ENCODE measurements at regions not wholly inside any gene's neighbourhood (a gene's known extent, or its start where the extent isn't known, plus 50 kb on each side); places are given as distances from the start of the nearest gene placed in this dataset.
"Not testable (repeated sequence)": the region's sequence is repeated elsewhere in the genome, so short reads cannot be mapped to it uniquely, and the experiment has no call there.

GRCh38 chr10:130509881-130510689 is 373.9 kb downstream of the GLRX3 start:
- no peaks in the 10 kb centered on the region for H3K27me3 ChIP-seq (ENCODE audit: insufficient read depth, low read length)
- H3K4me1 ChIP-seq (ENCODE audit: insufficient read depth, low read length) = no peaks in the 10 kb centered on the region
- no peaks in the 10 kb centered on the region for H3K9me3 ChIP-seq (ENCODE audit: low read depth, low read length)
- H3K4me3 ChIP-seq (ENCODE audit: low read length) = no peak overlapping the region

DNA sequence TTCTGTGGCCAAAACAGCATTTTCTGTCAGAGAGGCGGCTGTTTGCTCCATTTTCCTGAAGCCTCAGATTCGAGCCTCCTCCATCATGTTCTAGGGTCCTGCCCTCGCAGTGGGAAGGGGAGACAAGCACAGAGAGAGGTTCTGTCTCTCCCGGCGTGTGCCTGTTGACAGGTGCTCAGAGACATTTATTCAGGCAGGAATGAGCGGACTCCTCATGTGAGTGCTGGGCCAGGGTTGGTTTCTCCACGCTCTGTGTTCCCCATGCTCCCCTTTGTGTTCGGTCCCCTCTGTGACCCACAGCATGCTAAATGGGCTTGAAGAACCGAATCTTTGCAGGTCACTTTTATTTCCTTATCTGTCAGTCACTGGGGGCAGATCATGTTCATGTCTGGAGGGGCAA is 374.6 kb downstream of the GLRX3 start:
- Histone ChIP-seq H3K9me3 (ENCODE audit: low read depth, low read length) (no peaks in the 10 kb centered on the region), H3K4me1 (ENCODE audit: insufficient read depth, low read length) (no peaks in the 10 kb centered on the region), H3K27me3 (ENCODE audit: insufficient read depth, low read length) (no peaks in the 10 kb centered on the region), H3K4me3 (ENCODE audit: low read length) (no peak overlapping the region)

DNA sequence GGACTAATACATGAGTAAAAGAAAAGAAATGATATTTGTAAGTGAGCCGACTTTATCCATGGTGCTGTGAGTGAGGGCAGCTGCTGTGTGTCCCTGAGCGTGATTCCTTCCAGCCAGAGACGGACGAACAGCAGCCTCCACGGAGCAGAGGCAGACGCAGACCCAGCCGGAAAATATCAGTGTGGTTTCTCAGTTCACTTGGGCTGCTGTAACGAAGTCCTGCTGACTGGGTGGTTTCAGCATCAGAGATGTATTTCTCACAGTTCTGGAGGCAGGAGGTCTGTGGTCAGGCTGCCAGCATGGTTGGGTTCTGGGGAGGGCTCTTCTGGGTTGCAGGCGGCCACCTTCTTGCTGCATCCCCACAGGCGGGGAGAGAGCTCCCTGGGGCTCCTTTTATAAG is 375.6 kb downstream of the GLRX3 start:
- Histone ChIP-seq H3K9me3 (ENCODE audit: low read depth, low read length) (no peaks in the 10 kb centered on the region), H3K27me3 (ENCODE audit: insufficient read depth, low read length) (no peaks in the 10 kb centered on the region), H3K4me1 (ENCODE audit: insufficient read depth, low read length) (no peaks in the 10 kb centered on the region), H3K4me3 (ENCODE audit: low read length) (no peak overlapping the region)

DNA sequence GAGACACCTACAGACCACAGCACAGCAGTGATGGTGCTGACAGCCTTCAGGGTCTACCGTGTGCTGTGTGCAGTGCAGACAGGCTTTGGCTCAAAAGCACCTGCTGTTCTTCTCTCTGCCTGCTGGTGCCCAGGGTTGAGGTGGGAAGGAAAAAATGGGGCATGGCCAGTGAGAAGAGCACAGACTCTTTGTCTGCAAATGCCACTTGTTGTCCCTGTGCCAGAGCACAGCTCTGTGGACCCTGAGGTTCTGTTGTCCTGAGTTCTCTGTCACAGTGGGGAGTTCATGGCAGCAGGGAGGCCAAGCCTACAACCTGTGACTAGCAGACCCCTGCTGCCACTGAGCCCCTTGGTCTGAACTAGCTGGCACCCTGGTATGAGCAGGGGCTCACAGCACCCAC is 376.7 kb downstream of the GLRX3 start:
- Histone ChIP-seq H3K27me3 (ENCODE audit: insufficient read depth, low read length) (no peaks in the 10 kb centered on the region), H3K4me3 (ENCODE audit: low read length) (no peak overlapping the region), H3K4me1 (ENCODE audit: insufficient read depth, low read length) (no peaks in the 10 kb centered on the region)

GRCh38 chr10:130513686-130514476 is 377.7 kb downstream of the GLRX3 start:
- H3K27me3 ChIP-seq (ENCODE audit: insufficient read depth, low read length) = no peaks in the 10 kb centered on the region
- H3K9me3 ChIP-seq (ENCODE audit: low read depth, low read length) = no peaks in the 10 kb centered on the region
- no peaks in the 10 kb centered on the region for H3K4me1 ChIP-seq (ENCODE audit: insufficient read depth, low read length)
- no peak overlapping the region for H3K4me3 ChIP-seq (ENCODE audit: low read length)

More for the DNA sequence above, 376.7 kb downstream of the GLRX3 start:
- no peaks in the 10 kb centered on the region for H3K9me3 ChIP-seq (ENCODE audit: low read depth, low read length)

GRCh38 chr10:130515670-130516069 is 379.5 kb downstream of the GLRX3 start:
- H3K4me1 ChIP-seq (ENCODE audit: insufficient read depth, low read length) = no peaks in the 10 kb centered on the region
- H3K27me3 ChIP-seq (ENCODE audit: insufficient read depth, low read length) = no peaks in the 10 kb centered on the region
- no peak overlapping the region for H3K4me3 ChIP-seq (ENCODE audit: low read length)
- no peaks in the 10 kb centered on the region for H3K9me3 ChIP-seq (ENCODE audit: low read depth, low read length)

- no peak overlapping the region for H3K4me3 ChIP-seq (ENCODE audit: low read length)
- no peaks in the 10 kb centered on the region for H3K4me1 ChIP-seq (ENCODE audit: insufficient read depth, low read length)
- H3K27me3 ChIP-seq (ENCODE audit: insufficient read depth, low read length) = no peaks in the 10 kb centered on the region
- H3K9me3 ChIP-seq (ENCODE audit: low read depth, low read length) = no peaks in the 10 kb centered on the region
Measured at GRCh38 chr10:130516141-130516735, 380.0 kb downstream of the GLRX3 start.

GRCh38 chr10:130518921-130519320 is 382.7 kb downstream of the GLRX3 start:
- H3K27me3 ChIP-seq (ENCODE audit: insufficient read depth, low read length); H3K9me3 ChIP-seq (ENCODE audit: low read depth, low read length); H3K4me3 ChIP-seq (ENCODE audit: low read length); H3K4me1 ChIP-seq (ENCODE audit: insufficient read depth, low read length): not testable (repeated sequence)

DNA sequence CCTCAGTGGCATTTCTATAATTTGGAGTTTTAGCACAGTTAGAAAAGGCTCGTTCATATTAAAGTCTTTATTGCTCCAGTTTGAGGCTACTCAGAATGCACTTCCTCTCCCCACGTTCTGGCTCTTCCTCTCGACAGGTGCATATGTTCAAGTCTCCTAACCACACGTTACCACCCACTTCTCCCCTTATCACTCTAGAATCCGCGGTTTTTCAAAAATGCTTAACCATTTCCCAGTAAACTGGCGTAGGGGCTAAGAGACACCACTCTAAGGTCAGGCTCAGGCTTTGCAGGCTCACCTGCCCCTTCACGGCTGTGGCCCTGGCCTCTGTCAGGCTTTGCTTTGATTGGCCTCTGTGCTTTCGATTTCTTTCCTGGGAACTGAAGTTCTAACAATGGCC is 383.6 kb downstream of the GLRX3 start:
- Histone ChIP-seq H3K4me3 (ENCODE audit: low read length) (no peak overlapping the region), H3K9me3 (ENCODE audit: low read depth, low read length) (no peaks in the 10 kb centered on the region), H3K27me3 (ENCODE audit: insufficient read depth, low read length) (no peaks in the 10 kb centered on the region), H3K4me1 (ENCODE audit: insufficient read depth, low read length) (no peaks in the 10 kb centered on the region)

DNA sequence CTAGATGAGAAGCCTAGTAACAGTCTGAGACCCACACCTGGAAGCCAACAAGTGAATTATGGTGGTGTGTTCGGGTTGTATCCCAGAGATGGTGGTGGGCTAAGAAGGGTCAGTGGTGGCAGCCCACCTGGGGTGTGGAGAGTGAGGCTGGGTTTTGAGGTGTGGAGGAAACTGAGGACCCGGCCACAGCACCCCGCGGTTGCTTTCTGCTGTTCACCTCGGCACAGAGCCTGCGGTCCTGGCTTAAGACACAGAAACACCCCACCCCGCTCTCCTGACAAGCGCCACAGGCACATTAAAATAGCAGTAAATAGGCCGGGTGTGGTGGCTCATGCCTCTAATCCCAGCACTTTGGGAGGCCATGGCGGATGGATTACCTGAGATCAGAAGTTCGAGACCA is 395.1 kb downstream of the GLRX3 start:
- Histone ChIP-seq H3K9me3 (ENCODE audit: low read depth, low read length) (no peaks in the 10 kb centered on the region), H3K4me1 (ENCODE audit: insufficient read depth, low read length) (no peaks in the 10 kb centered on the region), H3K4me3 (ENCODE audit: low read length) (no peak overlapping the region), H3K27me3 (ENCODE audit: insufficient read depth, low read length) (no peaks in the 10 kb centered on the region)

DNA sequence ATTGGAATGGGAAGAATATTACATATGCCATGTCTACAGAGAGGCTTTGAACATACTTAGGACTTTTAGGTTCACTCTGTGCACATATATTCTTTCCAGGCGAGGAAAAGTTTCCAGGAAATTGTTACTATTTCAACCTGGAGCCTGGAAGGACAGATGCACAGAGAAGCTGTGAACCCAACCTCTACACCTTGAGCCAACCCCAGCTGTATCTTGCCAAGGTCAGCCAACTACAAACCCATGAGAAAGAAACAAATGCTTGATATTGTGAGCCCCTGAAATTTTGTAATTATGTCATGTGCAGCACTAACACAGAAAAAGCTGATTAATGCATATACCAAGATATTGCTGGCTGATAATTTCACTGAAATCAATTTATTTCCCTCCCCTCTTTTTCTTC is 404.9 kb downstream of the GLRX3 start:
- Histone ChIP-seq H3K9me3 (ENCODE audit: low read depth, low read length) (no peaks in the 10 kb centered on the region), H3K4me1 (ENCODE audit: insufficient read depth, low read length) (no peaks in the 10 kb centered on the region), H3K27me3 (ENCODE audit: insufficient read depth, low read length) (no peaks in the 10 kb centered on the region), H3K4me3 (ENCODE audit: low read length) (no peak overlapping the region)

GRCh38 chr10:130542761-130543160 is 406.6 kb downstream of the GLRX3 start:
- Histone ChIP-seq H3K27me3 (ENCODE audit: insufficient read depth, low read length) (no peaks in the 10 kb centered on the region), H3K4me3 (ENCODE audit: low read length) (no peak overlapping the region), H3K9me3 (ENCODE audit: low read depth, low read length) (no peaks in the 10 kb centered on the region), H3K4me1 (ENCODE audit: insufficient read depth, low read length) (no peaks in the 10 kb centered on the region)

- Histone ChIP-seq H3K9me3 (ENCODE audit: low read depth, low read length) (no peaks in the 10 kb centered on the region), H3K27me3 (ENCODE audit: insufficient read depth, low read length) (no peaks in the 10 kb centered on the region), H3K4me3 (ENCODE audit: low read length) (no peak overlapping the region), H3K4me1 (ENCODE audit: insufficient read depth, low read length) (no peaks in the 10 kb centered on the region)
Measured at GRCh38 chr10:130543794-130544193, 407.6 kb downstream of the GLRX3 start.

DNA sequence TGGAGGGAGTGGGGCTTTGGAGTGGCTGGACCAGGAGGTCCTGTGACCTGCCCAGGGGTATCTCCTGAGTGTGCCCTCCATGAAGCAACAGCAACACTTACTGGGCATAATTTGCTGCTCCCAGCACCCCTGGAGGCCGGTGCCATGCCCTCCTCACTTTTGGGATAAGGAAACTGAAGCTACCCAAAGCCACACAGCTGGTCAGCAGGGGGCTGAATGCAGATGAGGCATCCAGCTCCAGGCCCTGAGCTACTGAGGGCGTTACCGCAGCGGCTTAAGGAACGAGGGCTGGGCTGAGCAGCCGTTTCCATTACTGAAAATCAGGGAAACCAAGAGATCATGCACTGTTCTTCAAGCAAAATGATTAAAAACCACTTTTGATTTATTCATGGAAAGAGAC is 408.9 kb downstream of the GLRX3 start:
- Histone ChIP-seq H3K9me3 (ENCODE audit: low read depth, low read length) (no peaks in the 10 kb centered on the region), H3K27me3 (ENCODE audit: insufficient read depth, low read length) (no peaks in the 10 kb centered on the region), H3K4me1 (ENCODE audit: insufficient read depth, low read length) (no peaks in the 10 kb centered on the region), H3K4me3 (ENCODE audit: low read length) (no peak overlapping the region)

DNA sequence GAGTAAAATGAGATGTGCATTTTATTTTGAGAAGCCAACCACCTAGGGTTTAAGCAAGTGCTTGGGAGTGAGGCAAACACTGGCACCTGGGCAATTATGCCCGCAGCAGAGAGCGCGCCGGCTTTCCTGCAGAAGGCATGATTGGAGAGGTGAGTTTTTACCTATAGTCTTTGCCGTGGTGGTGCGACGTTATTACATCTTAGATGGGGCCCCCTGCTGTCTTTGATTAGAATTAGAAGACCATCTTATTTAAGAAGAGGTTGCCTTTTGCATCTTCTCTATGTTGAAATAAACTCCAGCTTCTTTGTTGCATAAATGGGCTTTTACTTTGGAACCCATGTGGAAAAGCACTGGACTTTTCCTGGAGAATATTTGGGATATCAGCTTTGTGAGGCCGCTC is 409.5 kb downstream of the GLRX3 start:
- H3K4me1 ChIP-seq (ENCODE audit: insufficient read depth, low read length) = no peaks in the 10 kb centered on the region
- no peaks in the 10 kb centered on the region for H3K9me3 ChIP-seq (ENCODE audit: low read depth, low read length)
- H3K4me3 ChIP-seq (ENCODE audit: low read length) = no peak overlapping the region
- no peaks in the 10 kb centered on the region for H3K27me3 ChIP-seq (ENCODE audit: insufficient read depth, low read length)

Data from mononuclear cell (primary cell).